HG02884 (cell line): ENCODE measurements at regions not wholly inside any gene's neighbourhood (a gene's known extent, or its start where the extent isn't known, plus 50 kb on each side); places are given as distances from the start of the nearest gene placed in this dataset.

Experiments used
- ATAC-seq: cut with Tn5 transposase; IDR thresholded peaks from one replicate; pipeline ENCODE4 v1.9.1; 2021; ENCODE audit warnings: mild to moderate bottlenecking, moderate library complexity; ENCODE audit not compliant: unreplicated experiment

GRCh38 chr5:54659700-54660131, 142.2 kb downstream of the SNX18 start:
- no peak for ATAC-seq

GRCh38 chr5:54658010-54658409, 140.5 kb downstream of the SNX18 start:
- no peak for ATAC-seq

- ATAC-seq = no peak
These were observed 138.7 kb downstream of the SNX18 start for GRCh38 chr5:54656261-54656728.

GRCh38 chr5:54655761-54656160, 138.2 kb downstream of the SNX18 start:
- ATAC-seq = no peak

- ATAC-seq = no peak
These were observed 137.7 kb downstream of the SNX18 start for GRCh38 chr5:54655266-54655665.

- no peak for ATAC-seq
These were observed 136.5 kb downstream of the SNX18 start for GRCh38 chr5:54653956-54654614.

GRCh38 chr5:54651482-54652076, 134.0 kb downstream of the SNX18 start:
- ATAC-seq = no peak

GRCh38 chr5:54649041-54649504, 131.5 kb downstream of the SNX18 start:
- ATAC-seq = no peak

- peak; percentile 91 for ATAC-seq
These were observed 129.0 kb downstream of the SNX18 start for GRCh38 chr5:54646356-54647101.

GRCh38 chr5:54645882-54646355, 128.4 kb downstream of the SNX18 start:
- ATAC-seq = no peak

- no peak for ATAC-seq
These were observed 126.7 kb downstream of the SNX18 start for GRCh38 chr5:54644226-54644625.

GRCh38 chr5:54643685-54644106, 126.1 kb downstream of the SNX18 start:
- no peak for ATAC-seq

- ATAC-seq = no peak
These were observed 122.1 kb downstream of the SNX18 start for GRCh38 chr5:54639621-54640020.

- ATAC-seq = no peak
These were observed 120.5 kb downstream of the SNX18 start for GRCh38 chr5:54638106-54638505.

GRCh38 chr5:54637654-54638053, 120.1 kb downstream of the SNX18 start:
- no peak for ATAC-seq

- no peak for ATAC-seq
These were observed 116.5 kb downstream of the SNX18 start for GRCh38 chr5:54634089-54634488.

GRCh38 chr5:54632131-54632701, 114.7 kb downstream of the SNX18 start:
- ATAC-seq = no peak

- no peak for ATAC-seq
These were observed 113.3 kb downstream of the SNX18 start for GRCh38 chr5:54630738-54631359.

- no peak for ATAC-seq
These were observed 111.6 kb downstream of the SNX18 start for GRCh38 chr5:54629115-54629514.

- ATAC-seq = no peak
These were observed 110.5 kb downstream of the SNX18 start for GRCh38 chr5:54628050-54628449.

- no peak for ATAC-seq
These were observed 108.8 kb downstream of the SNX18 start for GRCh38 chr5:54626407-54626806.
